NCI-H1092 treated with DMSO at 0.1 percent for 48 hours (cell line): ENCODE measurements at regions not wholly inside any gene's neighbourhood (a gene's known extent, or its start where the extent isn't known, plus 50 kb on each side); places are given as distances from the start of the nearest gene placed in this dataset.

Experiments
- DNase-seq: peaks from one replicate; lab custom pipeline; 2025; lab: John Stamatoyannopoulos, UW

DNA sequence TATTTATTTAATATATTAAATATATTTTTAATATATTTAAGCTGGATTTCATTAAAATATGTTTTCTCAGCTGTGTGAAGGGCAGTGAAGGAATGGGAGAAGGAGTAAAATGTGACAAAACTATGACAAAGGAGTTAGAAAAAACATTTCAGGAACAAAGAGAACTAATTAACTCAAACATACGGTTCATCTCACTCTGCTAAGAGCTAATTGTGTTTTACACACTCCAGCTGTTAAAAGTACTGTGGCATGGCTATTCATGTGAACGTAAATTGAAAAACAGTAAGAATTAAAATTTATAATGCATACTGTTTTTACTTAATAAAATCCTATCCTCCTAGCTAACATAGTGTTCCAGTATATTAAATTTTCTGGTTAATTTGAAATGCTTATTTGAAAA lies 262.5 kb upstream of the GNAI1 start:
- DNase-seq, result no peak

DNA sequence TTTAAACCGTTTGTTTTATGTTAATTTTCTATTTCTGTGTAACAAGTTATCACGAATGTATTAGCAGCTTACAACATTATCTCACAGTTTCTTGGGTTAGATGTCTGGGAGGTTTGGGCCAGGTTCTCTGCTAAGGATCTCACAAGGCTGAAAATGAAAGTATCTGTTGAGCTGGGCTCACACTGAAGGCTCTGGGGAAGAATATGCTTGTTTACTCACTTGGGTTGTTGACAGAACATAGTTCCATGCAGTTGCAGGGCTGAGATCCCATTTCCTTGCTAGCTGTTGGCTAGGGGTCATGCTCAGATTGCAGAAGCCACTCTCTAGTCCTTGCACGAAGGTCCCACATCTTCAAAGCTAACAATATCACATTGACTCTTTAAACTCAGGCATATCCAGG lies 266.6 kb upstream of the GNAI1 start:
- DNase-seq, result no peak

DNA sequence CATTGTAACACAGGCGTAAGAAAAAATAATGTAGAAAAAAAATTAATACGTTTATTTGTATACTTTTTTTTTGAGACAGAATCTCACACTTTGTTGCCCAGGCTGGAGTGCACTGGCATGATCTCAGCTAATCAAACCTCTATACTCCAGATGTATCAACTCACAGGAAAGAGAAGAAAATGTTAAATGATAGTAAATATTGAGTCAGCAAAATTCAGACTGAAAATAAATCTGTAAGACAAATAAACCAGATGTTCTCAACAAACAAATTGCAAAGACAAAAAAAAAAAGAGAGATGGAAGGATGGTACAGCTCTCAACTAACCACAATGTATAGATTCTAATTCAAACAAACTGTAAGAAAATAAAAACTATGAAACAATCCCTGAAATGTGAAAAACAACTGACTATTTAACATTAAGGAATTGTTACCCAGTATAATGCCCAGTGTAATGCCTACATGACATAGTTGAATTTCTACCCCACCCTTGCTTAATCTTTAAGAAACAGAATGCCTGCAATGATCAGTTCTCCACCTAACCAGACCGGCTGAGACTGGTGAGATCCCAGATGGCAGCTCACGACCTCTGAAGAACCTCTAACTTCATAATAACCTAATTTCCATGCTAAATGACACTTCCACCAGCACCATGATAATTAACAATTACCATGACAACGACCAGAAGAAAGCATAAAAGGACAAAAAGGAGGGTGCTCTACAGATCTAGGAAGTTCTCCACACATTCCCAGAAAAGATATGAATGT lies 272.0 kb upstream of the GNAI1 start:
- no peak for DNase-seq

DNA sequence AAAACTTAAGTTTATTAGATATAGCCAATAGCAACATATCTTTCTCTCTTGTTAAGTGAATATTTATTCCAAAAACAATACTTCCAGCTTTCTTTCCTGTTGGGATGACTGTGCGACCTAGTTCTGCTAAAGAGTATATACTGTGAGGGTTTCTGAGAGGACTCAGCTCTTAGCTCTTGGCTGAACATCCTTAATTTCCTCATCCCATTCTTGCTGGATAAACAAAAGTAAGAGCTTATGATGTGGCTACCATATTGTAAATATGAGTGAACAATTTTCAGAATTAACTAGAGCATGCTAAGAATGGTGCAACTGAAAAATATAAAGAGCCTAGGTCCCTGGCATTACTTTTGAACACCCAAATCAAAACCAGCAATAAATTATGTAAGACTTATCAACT lies 279.5 kb upstream of the GNAI1 start:
- no peak for DNase-seq

DNA sequence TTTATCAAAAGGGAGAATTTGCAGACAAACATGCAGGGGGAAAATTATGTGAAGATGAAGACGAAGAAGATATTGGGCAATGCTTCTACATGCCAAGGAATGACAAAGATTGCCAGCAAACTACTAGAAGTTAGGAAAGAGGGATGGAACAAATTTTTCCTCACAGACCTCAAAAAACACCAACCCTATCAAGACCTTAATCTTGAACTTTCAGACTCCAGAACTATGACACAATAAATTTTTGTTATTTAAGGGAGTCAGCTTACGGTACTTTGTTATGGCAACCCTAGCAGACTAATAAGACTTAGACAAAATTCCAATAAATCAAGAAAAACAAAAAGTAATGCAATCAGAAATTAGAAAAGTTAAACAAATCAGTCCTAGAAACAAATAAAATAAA lies 280.0 kb upstream of the GNAI1 start:
- no peak for DNase-seq

DNA sequence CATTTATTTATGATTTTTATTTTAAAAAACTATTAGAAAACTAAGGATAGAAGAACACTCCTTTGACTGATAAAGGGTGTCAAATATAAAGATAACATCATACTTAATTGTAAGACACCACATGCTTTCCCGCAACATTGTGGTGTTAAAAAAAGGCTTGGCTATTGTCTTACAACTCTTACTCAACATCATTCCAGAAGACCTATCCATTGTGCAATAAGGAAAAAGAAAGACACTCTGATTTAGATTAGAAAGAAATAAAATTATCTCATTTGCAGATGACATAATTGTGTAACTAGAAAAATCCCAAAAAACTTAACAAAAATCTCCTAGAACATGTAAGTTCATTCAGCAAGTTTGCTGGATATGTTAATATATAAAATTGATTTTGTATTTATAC lies 296.7 kb upstream of the GNAI1 start:
- DNase-seq, result no peak

DNA sequence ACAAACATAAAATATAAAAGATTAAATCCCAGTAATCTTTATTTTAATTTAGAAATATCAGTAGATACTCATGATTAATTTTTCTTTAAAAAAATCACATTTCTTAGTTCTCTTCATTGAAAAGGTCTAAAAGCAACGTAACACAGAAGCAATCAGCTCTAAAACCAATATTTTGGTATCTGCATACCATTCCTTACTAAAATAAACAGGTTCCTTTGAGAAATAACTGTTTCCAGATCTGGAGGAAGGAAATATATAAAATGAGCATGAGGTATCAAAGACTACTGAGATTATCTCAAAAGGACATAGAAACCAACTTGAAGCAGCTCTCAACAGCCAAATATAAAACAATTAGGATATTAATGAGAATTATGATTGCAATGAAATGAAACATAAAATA lies 301.0 kb upstream of the GNAI1 start:
- DNase-seq, result no peak

DNA sequence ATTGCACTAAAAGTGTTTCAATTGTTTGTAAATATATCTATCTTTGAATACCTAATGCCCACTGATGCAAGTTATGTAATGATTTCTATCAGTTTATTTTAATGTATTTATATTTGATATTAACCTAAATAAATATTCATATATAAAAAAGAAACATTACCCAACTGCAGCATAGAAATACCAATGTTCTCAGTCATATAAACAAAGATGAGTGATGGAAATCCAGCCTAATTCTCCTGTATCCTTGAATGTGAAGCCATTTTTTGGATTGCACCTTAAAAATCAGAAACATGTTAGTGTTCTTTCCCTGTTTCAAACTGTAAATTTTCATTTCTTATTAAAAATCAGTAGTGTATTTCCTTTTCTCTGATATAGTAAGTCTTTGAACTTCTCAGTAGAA lies 305.8 kb upstream of the GNAI1 start:
- DNase-seq, result no peak

DNA sequence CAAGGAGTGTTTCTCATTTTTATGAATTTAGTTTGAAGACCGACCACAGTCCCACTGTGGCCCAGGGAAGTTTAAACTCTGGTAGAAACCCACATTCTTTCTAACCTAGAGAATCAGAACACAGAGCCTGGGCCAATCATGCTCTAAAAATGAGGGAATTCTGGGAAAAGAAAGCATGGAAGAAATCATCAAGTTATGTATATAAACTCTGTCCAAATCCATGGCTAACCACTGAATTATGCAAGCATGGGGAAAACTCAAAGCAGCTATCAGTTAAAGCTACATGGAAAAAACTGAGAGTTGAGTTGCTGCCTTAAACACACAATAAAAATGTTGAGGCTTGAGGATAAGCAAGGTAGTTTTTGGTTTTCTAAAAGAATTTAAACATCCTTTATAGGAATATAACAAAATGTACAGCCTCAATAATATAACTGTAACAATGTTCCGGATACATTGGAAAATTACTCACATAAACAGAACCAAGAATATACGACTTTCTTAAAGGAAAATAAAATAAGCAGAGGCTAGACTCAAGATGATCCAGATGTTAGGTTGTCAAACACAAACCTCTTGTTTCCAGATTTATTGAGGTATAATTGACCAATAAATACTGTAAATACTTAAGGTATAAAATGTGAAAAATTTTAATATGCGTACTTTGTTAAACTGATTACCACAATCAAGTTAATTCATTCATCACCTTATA lies 311.2 kb upstream of the GNAI1 start:
- no peak for DNase-seq

DNA sequence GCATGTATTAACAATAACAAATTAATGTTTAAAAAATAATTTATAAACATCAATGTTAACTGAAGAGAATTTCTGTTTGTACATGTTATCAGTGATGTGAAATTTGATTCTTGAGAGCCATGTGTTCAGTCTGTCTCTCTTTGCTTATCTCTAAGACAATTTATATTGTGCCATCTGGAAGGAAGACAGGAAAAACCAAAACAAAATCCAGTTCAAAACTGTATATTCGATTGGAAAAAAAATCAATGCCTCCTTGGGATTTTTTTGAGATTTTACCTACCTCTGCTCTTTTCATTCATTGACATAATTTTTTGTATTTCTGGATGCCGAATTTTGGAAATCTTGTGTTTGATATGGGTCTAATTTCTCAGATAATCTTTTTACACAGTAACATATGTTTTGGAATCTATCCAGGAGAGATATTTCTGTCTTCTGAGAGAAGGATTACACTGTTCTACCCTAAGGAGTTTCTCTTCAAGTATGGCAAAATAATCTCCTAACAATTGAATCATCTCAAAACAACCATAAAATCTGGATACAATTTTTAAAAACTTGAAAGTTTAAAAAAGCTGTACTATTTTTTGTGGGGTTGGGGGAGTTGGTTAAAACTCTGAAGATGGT lies 311.9 kb upstream of the GNAI1 start:
- peak; percentile 24 for DNase-seq

DNA sequence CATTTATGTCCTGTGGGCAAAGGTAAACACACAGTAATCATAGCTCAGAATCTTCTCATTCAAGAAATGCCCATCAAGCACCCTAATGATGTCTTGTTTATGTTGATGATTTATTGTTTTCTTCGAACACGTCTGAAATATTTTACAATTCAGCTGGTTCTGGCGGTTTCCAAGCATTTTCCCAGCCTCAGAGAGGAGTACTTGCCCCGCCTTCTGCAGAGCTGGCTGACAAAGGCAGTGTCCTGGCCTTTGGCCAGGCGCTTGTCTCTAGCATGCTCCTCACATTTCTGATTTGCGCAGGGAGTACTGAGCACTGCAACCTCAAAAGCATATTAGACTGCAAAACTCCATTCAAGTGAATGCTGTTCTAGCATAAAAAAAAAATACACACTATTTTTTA lies 314.2 kb upstream of the GNAI1 start:
- DNase-seq, result peak; percentile 94

DNA sequence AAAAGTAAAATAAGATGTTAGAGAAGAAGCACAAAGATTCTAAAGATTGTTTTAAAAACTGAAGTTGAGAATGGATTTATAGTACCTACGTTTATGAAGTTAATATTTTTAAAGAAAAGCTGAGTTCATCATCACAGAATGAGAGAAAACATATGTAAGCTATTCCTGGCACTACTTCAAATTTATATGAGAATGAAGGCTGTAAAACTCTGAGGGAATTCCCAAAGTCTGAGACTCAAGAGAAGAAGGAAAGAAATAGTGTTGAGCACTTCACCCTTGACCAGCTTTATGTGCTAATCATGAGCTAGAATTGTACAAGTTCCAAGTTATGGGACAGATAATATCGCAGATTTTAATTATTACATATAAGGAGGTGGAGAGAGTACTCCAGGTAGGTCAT lies 323.7 kb upstream of the GNAI1 start:
- no peak for DNase-seq

DNA sequence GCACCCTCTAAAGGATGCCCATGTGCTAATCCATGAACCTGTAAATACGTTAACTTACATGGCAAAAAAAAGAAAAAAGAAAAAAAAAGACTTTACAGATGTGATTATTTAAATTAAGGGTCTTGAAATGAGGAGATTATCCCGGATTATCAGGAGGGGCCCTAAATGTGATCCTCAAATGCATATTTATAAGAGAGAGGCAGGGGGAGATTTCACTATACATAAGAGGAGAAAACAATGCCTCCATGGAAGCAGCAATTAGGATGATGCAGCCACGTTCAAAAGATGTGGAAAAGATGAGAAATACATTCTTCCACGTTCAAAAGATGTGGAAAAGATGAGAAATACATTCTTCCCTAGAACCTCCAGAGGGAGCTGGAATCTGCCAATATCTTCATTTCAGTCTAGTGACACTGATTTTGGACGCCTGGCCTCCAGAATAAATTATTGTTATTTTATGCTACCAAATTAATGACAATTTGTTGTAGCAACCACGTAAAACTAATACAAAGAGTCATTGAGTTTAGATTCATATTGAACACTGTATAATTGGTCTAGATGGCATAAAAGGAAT lies 328.4 kb upstream of the GNAI1 start:
- peak; percentile 18 for DNase-seq

DNA sequence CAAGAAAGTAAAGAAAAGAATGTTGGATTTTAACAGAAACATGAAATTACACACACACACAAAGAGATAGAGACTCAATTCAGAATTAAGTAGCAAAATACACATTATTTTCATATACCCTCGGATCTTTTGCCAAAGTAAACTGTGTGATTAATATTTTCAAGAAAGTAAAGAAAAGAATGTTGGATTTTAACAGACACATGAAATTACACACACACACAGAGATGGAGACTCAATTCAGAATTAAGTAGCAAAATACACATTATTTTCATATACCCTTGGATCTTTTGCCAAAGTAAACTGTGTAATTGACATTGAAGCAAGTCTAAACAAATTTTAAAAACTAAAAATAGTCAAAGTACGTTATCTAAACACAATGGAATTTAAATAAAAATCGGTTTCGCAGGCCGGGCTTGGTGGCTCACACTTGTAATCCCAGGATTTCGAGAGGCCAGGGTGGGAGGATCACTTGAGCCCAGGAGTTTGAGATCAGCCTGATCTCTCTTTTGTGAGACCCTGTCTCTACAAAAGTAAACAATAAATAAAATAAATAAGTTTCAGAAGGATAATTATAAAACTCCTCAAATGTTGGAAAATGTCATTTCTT lies 337.3 kb upstream of the MAGI2 start:
- no peak for DNase-seq

DNA sequence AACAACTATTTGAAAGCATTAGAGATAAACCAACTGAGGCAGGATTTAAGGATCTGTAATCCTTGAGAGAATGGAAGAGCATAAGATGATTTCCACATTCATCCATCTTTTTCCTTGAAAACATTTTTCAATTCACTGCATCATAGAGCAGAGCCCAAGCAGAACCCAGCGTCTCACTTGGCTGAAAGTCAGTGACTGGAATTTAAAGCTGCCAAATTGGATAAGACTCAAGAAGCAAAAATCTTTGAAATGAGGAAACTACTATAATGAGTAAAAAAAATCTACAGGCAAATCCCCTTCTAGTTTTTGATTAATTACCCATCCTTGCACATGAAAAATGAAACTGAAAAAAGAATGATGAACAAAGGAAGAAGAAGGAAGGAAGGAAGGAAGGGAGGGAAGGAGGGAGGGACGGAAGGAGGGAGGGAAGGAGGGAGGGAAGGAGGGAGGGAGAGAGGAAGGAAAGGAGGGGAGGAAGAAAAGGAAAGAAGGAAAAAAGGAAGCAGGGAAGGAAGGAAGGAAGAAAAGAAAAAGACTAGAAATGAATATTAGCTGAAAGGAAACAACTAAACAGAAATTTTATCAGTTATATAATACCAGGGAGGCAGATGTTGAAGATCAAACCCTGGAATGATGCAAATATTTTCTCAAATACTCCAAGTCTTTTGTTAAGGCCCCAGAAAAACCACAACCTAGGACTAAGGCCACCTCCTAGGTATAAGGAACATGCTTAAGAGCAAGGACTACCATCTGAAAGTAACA lies 336.3 kb upstream of the MAGI2 start:
- no peak for DNase-seq

DNA sequence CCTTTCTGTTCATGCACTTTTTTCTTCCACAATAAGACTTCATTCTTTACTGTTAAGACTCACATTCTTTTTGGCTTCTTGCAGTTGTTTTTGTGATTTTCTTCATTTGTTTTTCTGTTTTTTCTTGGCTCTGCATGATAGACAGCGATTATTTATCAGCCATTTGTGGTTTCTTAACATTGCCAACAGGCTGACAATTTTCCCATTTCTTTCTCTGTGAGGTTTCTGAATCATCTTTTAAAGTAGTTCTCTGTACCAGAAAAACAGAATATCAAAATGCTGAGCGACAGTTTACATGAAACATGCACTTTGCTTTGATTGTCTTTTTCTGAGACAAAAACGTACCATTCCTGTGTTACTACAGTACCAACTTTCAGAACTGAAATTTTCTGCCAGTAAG lies 334.2 kb upstream of the MAGI2 start:
- DNase-seq, result no peak

DNA sequence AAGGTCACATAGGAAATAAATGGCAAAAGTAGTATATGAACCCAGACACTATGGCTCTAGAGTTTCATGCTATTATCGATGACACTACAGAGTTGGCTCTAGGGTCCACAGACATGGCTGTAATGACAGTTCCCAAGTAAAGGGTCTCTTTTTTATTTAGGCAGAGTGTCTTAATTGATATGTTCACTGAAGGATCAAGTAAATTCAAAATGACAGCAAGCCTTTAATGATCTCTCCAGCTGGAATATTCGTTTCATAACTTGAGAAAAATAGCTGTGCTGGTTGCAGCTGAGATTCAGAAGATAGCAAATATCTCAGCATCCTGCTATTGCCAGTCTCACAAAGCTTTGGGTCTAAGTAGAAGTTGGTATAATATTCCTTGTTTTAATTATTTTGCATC lies 333.6 kb upstream of the MAGI2 start:
- DNase-seq, result no peak

DNA sequence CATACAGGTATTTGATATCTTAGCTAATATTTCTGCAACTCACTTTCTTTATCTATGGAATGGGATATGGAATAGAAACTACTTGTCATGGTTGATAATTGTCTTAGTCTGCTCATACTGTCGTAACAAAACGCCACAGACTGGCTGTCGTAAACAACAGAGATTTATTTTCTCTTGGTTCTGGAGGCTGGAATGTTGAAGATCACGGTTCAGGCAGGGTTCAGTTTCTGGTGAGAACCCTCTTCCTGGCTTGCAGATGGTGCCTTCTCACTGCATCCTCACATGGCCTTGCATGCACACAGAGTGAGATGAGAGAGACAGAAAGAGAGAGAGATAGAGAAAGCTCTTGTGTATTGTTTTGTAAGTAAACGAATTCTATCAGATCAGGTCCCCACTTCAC lies 332.7 kb upstream of the MAGI2 start:
- DNase-seq, result no peak

DNA sequence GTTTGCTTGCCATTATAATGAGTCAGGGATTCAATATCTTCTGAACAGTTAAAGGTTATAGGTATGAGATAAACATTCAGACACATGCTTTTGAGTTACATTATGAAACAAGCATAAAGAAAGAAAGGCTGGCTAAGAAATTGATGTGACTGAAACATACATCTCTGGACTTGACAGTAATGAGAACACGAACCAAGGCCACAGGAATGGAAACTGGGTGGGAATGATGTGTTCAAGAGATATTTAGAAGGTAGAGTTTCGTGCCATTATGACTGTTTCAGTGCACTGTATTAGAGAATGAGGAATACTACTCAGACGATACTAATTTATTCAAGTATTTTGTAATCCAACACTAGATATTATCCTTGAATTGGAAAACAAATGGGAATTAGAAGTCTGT lies 332.1 kb upstream of the MAGI2 start:
- DNase-seq, result no peak

DNA sequence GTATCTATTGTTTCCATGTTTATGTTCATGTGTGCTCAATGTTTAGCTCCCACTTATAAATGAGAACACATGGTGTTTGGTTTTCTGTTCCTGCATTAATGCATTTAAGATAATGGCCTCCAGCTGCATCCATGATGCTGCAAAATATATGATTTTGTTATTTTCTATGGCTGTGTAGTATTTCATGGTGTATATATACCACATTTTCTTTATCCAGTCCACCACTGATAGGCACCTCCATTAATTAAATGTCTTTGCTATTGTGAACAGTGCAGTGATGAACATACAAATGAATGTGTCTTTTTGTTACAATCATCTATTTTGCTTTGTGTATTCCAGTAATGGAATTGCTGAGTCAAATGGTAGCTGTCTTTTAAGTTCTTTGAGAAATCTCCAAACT lies 329.4 kb upstream of the MAGI2 start:
- DNase-seq, result no peak

DNA sequence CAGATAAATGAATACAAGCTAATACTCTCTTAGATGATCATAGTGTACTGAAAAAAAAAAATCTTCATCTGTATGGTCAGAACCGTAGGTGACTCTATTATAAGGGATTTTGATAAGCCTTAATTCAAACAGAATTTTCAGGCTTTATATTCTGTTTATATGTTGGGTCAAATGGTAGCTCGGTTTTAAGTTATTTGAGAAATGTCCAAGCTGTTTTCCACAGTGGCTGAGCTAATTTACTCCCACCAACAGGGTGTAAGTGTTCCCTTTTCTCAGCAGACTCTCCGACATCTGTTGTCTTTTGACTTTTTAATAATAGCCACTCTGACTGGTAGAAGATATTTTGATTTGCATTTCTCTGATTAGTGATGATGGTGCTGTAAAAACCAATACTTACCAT lies 328.8 kb upstream of the MAGI2 start:
- no peak for DNase-seq

DNA sequence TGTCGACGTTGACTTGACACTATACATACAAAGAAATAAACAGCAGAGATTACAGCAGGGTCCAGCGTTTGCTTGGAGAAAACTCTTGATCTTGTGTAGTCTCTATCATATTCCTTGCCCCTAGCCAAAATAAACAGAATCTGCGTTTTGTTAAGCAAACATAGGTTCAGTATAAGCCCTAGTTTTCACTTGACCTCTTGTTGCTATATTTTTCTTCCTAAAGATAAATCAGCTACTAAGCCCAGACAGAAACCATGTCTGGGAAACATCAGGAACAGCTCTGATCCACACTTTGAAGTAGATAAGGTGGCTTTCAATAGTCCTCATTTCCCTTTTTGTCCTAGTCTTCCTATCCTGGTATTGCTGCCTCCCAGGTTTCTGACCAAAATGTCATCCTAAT lies 328.2 kb upstream of the MAGI2 start:
- peak; percentile 22 for DNase-seq
